Prostate gland (tissue), 2 donors: ENCODE measurements at regions not wholly inside any gene's neighbourhood (a gene's known extent, or its start where the extent isn't known, plus 50 kb on each side); places are given as distances from the start of the nearest gene placed in this dataset.

Experiments
- CTCF ChIP-seq, 4 experiments: fragments of 200-600 bp in 2 of 4; fragments of 450-650 bp in 2 of 4; sonication (generic) in 2 of 4; IDR thresholded peaks; 1 replicate in 3 of 4; 2 replicates in 1 of 4; pipeline ENCODE4 v1.5.1; 2016 to 2019; ENCODE audit warnings: antibody characterized with exemption in 4 of 4, mild to moderate bottlenecking in 2 of 4, moderate library complexity in 2 of 4
- POLR2A ChIP-seq: fragments of 450-650 bp; IDR thresholded peaks from one replicate; pipeline ENCODE4 v1.6.1; 2016; ENCODE audit warnings: antibody characterized with exemption, mild to moderate bottlenecking
- POLR2AphosphoS5 ChIP-seq: sonication (generic); formaldehyde crosslinking; IDR thresholded peaks from one replicate; pipeline ENCODE4 v1.6.1; 2017; ENCODE audit warnings: antibody characterized with exemption

GRCh38 chr4:65096630-65097029 lies 573.7 kb downstream of the EPHA5 start:
- TF ChIP-seq CTCF (IDR thresholded peaks at IDR 0.05) (no peak), POLR2A (no peak), POLR2AphosphoS5 (no peak)
